Astrocyte of the spinal cord (primary cell): ENCODE measurements at regions not wholly inside any gene's neighbourhood (a gene's known extent, or its start where the extent isn't known, plus 50 kb on each side); places are given as distances from the start of the nearest gene placed in this dataset.

ENCODE experiments used
- DNase-seq: peaks from one replicate; pipeline ENCODE4 v3.0.0; 2011; ENCODE audit warnings: low read depth, low spot score
- H3K4me3 ChIP-seq: 2 replicates; pipeline ENCODE4 v1.5.1; 2011; ENCODE audit warnings: low read depth, mild to moderate bottlenecking, low read length, moderate library complexity
- in situ Hi-C: cut with HindIII; loops from 2 replicates; pipeline ENCODE4 v1.10.0; 2017; ENCODE audit warnings: low sequenced_read_pairs
- TF ChIP-seq, protein P1 (sequence below): IDR thresholded peaks from 2 replicates; pipeline ENCODE4 v1.5.1; 2012; ENCODE audit warnings: low read depth, mild to moderate bottlenecking, low read length, inconsistent platforms

DNA sequence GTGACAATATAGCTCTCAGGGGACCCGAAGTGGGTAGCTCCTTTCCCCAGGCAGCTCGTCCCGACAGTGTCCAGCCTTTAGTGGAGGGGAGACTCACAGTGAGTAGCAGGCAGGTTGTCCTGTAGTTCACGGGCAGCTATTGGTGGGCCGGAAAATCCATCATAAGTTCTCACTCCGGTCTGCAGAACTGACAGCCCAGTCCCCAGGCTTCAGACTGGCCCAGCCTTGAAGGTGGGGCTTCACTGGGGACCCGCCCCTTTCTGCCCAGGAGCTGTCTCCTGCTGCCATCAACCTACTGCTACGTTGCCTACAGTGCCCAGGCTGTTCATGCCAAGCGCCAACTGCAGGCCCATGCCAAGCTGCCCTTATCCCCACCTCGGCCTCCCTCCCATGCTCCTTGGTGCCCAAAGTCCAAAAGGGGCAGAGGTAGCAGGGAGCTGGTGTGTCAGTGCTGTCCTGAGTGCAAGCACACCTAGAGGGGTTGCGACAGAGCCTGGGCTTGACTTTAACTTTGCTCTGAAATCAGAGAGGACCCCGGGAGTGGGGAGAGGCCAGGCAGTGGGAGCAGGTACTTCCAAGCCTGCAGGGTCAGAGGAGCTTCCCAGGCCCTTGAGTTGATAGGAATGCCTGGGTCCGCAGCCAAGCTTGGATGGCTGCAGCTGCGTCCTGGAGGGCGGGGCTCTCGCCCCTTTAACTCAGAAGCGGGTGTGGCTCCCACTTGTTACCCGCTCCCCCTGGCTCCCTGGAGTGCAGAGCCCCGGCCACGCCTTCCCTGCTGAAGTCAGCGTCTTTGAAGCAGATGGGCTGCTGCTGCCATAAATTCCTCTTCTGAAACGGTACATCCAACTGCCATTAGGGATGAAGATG is 1144.3 kb upstream of the NCAM2 start:
- TF ChIP-seq, protein P1, sequence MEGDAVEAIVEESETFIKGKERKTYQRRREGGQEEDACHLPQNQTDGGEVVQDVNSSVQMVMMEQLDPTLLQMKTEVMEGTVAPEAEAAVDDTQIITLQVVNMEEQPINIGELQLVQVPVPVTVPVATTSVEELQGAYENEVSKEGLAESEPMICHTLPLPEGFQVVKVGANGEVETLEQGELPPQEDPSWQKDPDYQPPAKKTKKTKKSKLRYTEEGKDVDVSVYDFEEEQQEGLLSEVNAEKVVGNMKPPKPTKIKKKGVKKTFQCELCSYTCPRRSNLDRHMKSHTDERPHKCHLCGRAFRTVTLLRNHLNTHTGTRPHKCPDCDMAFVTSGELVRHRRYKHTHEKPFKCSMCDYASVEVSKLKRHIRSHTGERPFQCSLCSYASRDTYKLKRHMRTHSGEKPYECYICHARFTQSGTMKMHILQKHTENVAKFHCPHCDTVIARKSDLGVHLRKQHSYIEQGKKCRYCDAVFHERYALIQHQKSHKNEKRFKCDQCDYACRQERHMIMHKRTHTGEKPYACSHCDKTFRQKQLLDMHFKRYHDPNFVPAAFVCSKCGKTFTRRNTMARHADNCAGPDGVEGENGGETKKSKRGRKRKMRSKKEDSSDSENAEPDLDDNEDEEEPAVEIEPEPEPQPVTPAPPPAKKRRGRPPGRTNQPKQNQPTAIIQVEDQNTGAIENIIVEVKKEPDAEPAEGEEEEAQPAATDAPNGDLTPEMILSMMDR = no peak
- no peak for DNase-seq
- H3K4me3 ChIP-seq = no peak overlapping the region
- in situ Hi-C loops = no loop called here

DNA sequence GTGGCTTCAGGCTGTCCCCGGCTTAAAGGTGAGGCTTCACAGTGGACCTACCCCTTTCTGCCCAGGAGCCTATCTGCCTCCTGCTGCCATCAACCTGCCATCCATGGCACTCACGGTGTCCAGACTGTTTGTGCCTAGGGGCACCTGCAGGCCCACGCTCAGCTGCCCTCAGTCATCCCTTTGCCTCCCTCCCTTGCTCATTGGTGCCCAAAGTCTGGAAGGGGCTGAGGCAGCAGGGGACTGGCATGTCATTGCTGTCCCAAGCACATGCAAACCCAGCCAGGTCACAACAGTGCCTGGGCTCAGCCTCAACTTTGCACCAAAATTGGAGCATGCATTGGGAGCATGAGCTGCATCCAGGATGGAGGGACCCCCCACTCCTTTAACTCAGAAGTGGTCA is 1142.7 kb upstream of the NCAM2 start:
- no peak overlapping the region for H3K4me3 ChIP-seq
- in situ Hi-C loops = no loop called here
- TF ChIP-seq, protein P1 = no peak
- no peak for DNase-seq

DNA sequence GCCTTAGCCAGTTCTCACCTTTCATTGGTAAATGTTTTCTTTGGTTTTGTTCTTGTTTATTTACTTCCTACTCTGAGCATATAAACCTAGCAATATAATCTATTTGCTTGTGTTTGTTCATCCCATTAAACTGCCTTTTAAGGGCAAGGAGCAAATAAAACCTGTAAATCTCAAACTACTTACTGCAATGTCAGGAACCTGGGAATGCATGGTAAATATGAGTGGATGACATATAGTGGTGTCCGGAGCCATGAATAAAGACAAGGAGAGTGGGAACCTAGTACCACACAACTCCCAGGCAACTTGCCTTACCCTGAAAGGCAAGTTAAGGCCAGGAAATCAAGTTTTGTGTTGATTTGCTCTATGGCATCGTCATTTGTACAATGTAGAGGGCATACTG is 1133.7 kb upstream of the NCAM2 start:
- H3K4me3 ChIP-seq = no peak overlapping the region
- in situ Hi-C loops = no loop called here
- TF ChIP-seq, protein P1 = no peak
- DNase-seq = no peak

DNA sequence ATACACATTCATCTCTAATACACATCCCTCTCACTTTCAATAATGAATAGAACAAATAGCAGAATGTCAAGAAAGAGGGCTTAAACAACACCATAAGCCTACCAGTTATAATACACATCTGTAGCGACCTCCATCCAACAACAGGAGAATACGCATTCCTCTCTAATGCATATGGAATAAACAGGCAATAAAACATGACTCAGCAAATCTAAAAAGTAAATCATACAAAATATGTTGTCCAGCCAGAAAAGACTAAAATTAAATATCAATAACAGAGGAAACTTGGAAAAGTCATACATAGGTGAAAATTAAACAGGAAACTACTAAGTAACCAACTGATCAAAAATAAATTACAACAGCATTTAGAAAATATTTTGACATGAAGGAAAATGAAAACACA is 1127.5 kb upstream of the NCAM2 start:
- H3K4me3 ChIP-seq = no peak overlapping the region
- in situ Hi-C loops = no loop called here
- TF ChIP-seq, protein P1 = no peak
- DNase-seq = no peak

DNA sequence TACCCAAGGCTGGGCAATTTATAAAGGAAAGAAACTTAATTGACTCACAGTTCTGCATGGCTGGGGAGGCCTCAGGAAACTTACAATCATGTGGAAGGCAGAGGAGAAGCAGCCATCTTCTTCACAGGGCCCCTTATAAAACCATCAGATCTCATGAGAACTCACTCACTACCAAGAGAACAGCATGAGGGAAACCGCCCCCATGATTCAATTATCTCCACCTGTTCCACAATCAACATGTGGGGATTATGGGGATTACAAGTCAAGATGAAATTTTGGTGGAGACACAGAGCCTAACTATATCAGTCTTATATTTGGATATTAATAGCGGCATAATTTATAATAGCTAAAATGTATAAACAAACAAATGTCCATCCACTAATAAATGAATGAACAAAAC is 1123.7 kb upstream of the NCAM2 start:
- DNase-seq = no peak
- in situ Hi-C loops = no loop called here
- TF ChIP-seq, protein P1 = no peak
- H3K4me3 ChIP-seq = no peak overlapping the region

DNA sequence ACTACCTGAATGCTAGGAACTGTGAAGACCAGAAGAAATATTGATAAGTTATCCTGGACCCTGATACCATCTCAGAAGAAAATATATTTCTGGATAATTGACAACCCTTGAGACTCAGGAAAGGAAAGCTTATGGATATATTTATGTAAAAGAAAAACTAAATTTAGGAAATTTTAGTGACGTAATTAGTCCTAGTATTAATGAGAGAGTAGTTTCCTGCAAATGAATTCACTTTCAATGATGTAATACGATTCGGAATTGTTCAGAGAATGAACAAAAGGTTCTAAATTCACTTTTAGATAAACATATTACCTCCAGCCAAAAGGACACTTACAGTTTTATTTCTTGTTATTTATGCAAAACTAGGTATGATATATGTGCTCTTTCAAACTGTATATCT is 1120.1 kb upstream of the NCAM2 start:
- TF ChIP-seq, protein P1 = no peak
- no peak for DNase-seq
- in situ Hi-C loops = no loop called here
- H3K4me3 ChIP-seq = no peak overlapping the region
